ENCODE measurements at regions not wholly inside any gene's neighbourhood (a gene's known extent, or its start where the extent isn't known, plus 50 kb on each side); places are given as distances from the start of the nearest gene placed in this dataset.

- Histone ChIP-seq H3K27ac (ENCODE audit: low read depth) (no peak overlapping the region), H3K4me1 (ENCODE audit: insufficient read depth) (no peaks in the 10 kb centered on the region), H3K9me2 (ENCODE audit: insufficient read depth) (no peaks in the 10 kb centered on the region), H3K27me3 (ENCODE audit: insufficient read depth) (no peaks in the 10 kb centered on the region), H3F3A (replicated peaks; ENCODE audit: low read depth) (no peaks in the 10 kb centered on the region), H3K79me2 (replicated peaks; ENCODE audit: insufficient read depth) (no peaks in the 10 kb centered on the region), H3K4me3 (no peak overlapping the region), H4K20me1 (replicated peaks; ENCODE audit: insufficient read depth) (no peaks in the 10 kb centered on the region), H2AFZ (no peak overlapping the region), H3K36me3 (ENCODE audit: insufficient read depth) (no peaks in the 10 kb centered on the region), H3K4me2 (no peak overlapping the region)
- TF ChIP-seq ZNF114 (CRISPR knock-in tag; IDR thresholded peaks at IDR 0.05) (no peak), ETS1 (IDR thresholded peaks at IDR 0.05) (no peak), EZH2phosphoT487 (IDR thresholded peaks at IDR 0.05; ENCODE audit: unreplicated experiment) (no peak), NANOG (IDR thresholded peaks at IDR 0.05; ENCODE audit: borderline replicate concordance) (no peak), EZH2 (IDR thresholded peaks at IDR 0.05; ENCODE audit: low read depth, unreplicated experiment) (no peak), JUNB (IDR thresholded peaks at IDR 0.05; ENCODE audit: unreplicated experiment) (no peak), STAT1 (IDR thresholded peaks at IDR 0.05; ENCODE audit: unreplicated experiment) (no peak), REST (IDR thresholded peaks at IDR 0.05; ENCODE audit: unreplicated experiment) (no peak), ZNF331 (CRISPR knock-in tag; IDR thresholded peaks at IDR 0.05; ENCODE audit: low read depth) (no peak), CREB1 (CRISPR knock-in tag; IDR thresholded peaks at IDR 0.05; ENCODE audit: low read depth) (no peak), POLR2AphosphoS5 (IDR thresholded peaks at IDR 0.05; ENCODE audit: low read depth) (no peak), CTCF (conservative IDR thresholded peaks at IDR 0.05; ENCODE audit: low read depth in 2 of 2) (no peak)
- TF ChIP-seq, protein P1, sequence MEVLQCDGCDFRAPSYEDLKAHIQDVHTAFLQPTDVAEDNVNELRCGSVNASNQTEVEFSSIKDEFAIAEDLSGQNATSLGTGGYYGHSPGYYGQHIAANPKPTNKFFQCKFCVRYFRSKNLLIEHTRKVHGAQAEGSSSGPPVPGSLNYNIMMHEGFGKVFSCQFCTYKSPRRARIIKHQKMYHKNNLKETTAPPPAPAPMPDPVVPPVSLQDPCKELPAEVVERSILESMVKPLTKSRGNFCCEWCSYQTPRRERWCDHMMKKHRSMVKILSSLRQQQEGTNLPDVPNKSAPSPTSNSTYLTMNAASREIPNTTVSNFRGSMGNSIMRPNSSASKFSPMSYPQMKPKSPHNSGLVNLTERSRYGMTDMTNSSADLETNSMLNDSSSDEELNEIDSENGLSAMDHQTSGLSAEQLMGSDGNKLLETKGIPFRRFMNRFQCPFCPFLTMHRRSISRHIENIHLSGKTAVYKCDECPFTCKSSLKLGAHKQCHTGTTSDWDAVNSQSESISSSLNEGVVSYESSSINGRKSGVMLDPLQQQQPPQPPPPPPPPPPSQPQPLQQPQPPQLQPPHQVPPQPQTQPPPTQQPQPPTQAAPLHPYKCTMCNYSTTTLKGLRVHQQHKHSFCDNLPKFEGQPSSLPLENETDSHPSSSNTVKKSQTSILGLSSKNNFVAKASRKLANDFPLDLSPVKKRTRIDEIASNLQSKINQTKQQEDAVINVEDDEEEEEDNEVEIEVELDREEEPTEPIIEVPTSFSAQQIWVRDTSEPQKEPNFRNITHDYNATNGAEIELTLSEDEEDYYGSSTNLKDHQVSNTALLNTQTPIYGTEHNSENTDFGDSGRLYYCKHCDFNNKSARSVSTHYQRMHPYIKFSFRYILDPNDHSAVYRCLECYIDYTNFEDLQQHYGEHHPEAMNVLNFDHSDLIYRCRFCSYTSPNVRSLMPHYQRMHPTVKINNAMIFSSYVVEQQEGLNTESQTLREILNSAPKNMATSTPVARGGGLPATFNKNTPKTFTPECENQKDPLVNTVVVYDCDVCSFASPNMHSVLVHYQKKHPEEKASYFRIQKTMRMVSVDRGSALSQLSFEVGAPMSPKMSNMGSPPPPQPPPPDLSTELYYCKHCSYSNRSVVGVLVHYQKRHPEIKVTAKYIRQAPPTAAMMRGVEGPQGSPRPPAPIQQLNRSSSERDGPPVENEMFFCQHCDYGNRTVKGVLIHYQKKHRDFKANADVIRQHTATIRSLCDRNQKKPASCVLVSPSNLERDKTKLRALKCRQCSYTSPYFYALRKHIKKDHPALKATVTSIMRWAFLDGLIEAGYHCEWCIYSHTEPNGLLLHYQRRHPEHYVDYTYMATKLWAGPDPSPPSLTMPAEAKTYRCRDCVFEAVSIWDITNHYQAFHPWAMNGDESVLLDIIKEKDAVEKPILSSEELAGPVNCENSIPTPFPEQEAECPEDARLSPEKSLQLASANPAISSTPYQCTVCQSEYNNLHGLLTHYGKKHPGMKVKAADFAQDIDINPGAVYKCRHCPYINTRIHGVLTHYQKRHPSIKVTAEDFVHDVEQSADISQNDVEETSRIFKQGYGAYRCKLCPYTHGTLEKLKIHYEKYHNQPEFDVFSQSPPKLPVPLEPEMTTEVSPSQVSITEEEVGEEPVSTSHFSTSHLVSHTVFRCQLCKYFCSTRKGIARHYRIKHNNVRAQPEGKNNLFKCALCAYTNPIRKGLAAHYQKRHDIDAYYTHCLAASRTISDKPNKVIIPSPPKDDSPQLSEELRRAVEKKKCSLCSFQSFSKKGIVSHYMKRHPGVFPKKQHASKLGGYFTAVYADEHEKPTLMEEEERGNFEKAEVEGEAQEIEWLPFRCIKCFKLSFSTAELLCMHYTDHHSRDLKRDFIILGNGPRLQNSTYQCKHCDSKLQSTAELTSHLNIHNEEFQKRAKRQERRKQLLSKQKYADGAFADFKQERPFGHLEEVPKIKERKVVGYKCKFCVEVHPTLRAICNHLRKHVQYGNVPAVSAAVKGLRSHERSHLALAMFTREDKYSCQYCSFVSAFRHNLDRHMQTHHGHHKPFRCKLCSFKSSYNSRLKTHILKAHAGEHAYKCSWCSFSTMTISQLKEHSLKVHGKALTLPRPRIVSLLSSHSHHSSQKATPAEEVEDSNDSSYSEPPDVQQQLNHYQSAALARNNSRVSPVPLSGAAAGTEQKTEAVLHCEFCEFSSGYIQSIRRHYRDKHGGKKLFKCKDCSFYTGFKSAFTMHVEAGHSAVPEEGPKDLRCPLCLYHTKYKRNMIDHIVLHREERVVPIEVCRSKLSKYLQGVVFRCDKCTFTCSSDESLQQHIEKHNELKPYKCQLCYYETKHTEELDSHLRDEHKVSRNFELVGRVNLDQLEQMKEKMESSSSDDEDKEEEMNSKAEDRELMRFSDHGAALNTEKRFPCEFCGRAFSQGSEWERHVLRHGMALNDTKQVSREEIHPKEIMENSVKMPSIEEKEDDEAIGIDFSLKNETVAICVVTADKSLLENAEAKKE (CRISPR knock-in tag; IDR thresholded peaks at IDR 0.05): no peak
- Mint-ChIP-seq H3K4me3 (no peak overlapping the region), H3K9me3 (peaks cover 27% of the 10 kb centered on the region), H3K27ac (no peak overlapping the region), H3K36me3 (ENCODE audit: low read depth) (peaks cover 3% of the 10 kb centered on the region), H3K27me3 (ENCODE audit: insufficient read depth, low read depth, poor library complexity) (peaks cover 6% of the 10 kb centered on the region), H3K4me1 (no peaks in the 10 kb centered on the region)
- ATAC-seq (no peak), DNase-seq (ENCODE audit: low spot score) (no peak)
These were observed 71.5 kb upstream of the HDAC4 start for GRCh38 chr2:239472235-239472775.
